Forelimb muscle (tissue), 1 donor: ENCODE measurements at regions not wholly inside any gene's neighbourhood (a gene's known extent, or its start where the extent isn't known, plus 50 kb on each side); places are given as distances from the start of the nearest gene placed in this dataset.
"Not testable (repeated sequence)": the region's sequence is repeated elsewhere in the genome, so short reads cannot be mapped to it uniquely, and the experiment has no call there.

ENCODE experiments used
- DNase-seq: peaks from one replicate; pipeline ENCODE4 v3.0.0-alpha.2; 2013; ENCODE audit warnings: low read depth

DNA sequence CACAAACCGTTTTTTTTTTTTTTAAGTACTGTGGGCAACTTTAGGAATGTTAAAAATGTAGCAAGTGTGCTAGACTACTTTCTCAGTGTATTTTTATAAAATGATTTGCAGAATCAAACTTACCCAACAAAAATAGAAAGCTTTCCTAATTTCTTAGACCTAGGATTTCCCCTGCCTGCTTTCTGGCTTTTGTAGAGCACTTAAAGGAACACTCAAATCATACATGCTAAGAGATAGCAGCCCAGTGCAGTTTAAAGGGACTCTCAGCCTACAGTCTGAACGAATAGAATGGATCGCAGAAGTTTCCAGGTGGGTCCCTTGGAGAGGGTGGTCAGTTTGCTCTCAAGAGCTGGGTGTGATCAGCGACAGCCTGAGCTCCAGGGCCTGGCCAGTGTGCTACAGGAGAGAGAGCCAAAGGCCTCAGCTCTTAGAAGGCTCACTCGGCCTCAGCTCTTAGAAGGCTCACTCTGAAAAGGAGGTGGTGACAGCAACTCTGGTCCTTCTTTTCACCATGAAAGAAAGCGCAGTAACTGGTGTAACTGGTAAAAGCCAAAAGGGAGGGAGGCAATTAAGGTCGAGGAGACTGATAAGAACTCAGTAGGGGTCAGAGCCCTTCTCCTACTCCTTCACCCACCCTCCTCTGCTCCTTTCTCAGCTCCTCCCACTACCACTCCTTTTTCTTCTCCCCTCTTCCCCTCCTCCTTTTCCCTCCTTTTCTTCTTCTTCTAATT, 142.4 kb downstream of the ZFP64 start:
- DNase-seq, result no peak

DNA sequence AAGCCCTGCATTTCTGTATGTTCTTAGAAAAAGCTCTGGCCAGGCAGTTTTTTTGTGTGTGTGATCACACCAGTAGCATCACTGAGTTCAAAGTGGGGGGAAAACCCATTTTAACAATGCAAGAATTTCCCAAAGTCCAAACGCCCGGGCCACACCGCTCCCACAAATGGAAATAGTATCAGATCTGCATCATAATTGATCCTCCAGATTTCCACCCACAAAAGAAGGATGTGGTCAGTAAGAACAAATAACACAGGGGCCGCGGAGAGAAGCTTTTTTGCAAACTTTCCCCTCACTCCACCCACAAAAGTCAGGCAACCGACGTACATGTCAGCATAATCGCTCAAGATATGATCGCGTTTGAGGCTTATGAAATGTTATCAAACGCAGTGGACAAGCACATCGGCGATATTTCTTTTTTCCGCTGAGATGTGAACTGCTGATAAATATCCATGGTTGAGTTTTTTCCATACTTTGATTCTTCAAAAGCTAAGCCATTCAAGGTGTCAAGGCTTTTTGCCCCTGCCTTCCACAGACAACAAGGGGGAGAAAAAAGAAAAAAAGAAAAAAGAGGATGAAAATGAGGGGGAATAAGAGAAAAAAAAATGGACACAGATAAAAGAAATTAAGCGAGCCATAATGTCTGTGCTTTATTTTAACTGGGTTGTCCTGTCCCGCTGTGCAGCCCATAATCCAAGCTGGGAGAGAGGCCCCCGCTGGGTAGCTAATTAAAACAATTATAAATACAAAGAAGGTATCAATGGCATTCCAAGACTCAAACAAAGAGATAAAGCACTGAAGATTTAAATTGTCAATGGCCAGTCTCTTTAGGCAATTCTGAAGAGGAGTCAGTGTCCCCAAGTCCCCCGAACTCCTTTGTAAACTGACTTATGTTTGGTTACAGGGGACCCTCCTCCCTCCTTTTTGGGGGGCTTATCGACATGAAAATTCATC, 143.5 kb downstream of the ZFP64 start:
- no peak for DNase-seq

DNA sequence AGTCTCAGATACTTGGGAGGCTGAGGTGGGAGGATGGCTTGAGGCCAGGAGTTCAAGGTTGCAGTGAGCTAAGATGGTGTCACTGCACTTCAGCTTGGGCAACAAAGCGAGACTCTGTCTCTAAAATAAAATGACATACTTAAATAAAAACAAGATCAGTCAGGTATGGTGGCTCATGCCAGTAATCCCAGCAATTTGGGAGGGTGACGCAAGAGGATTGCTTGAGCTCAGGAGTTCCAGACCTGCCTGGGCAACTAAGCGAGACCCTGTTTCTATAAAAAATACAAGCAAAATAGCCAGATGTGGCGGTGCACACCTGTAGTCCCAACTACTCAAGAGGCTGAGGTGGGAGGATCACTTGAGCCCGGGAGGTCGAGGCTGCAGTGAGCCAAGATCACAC, 149.6 kb downstream of the ZFP64 start:
- DNase-seq, result no peak

DNA sequence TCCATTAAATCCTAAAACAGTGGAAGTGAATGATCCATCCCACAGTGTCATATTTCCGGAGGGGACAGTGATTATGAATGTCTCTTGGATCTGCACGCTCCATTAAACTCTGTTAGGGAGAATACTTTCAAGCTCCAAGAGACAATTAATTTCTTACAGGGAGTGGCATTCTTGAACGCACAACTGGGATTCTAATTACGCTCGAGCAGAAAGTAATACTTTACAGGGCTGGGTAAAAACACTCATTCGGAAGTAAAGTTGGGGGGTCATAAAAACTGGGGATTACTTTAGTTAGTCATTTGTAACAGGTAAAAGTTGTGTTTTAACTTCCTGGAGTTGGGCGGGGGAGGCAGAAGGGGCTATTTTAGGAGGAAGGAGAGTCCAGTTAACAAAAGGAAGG, 151.8 kb downstream of the ZFP64 start:
- DNase-seq, result no peak

DNA sequence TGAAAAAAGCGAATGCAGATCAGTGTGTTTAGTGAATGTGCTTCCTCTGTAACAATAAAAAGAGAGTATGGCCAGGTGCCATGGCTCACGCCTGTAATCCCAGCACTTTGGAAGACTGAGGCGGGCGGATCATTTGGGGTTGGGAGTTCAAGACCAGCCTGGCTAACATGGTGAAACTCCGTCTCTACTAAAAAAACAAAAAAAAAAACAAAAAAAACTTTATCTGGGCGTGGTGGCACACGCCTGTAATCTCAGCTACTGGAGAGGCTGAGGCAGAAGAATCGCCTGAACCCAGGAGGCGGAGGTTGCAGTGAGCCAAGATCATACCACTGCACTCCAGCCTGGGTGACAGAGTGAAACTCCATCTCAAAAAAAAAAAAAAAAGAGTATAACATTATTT, 152.9 kb downstream of the ZFP64 start:
- not testable (repeated sequence) for DNase-seq

DNA sequence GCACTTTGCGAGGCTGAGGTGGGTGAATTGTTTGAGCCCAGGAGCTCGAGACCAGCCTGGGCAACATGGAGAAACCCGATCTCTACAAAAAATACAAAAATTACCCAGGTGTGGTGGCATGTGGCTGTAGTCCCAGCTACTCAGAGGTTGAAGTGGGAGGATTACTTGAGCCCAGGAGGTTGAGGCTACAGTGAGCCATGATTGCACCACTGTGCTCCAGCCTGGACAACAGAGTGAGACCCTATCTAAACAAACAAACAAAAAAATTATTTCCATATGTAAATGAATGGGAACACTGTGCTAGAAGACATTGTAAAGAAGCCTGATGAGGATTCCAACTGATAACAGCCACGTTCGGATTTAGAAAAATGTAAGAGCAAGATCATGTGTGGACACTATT, 154.2 kb downstream of the ZFP64 start:
- no peak for DNase-seq

DNA sequence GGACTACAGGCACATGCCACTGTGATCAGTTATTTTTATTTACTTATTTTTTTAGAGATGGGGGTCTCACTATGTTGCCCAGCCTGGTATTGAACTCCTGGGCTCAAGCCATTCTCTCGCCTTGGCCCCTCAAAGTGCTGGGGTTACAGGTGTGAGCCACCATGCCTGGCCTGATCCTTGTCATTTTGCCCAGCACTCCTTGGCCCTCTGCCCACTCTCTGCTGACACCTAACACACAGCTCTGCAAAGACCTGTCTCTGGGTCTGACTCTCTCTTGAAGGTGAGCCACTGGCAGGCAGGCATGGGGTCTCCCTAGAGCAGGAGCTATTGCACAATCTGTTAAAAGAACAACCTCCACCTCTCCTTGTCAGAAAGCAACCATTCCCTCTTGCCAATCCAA, 155.6 kb downstream of the ZFP64 start:
- no peak for DNase-seq

DNA sequence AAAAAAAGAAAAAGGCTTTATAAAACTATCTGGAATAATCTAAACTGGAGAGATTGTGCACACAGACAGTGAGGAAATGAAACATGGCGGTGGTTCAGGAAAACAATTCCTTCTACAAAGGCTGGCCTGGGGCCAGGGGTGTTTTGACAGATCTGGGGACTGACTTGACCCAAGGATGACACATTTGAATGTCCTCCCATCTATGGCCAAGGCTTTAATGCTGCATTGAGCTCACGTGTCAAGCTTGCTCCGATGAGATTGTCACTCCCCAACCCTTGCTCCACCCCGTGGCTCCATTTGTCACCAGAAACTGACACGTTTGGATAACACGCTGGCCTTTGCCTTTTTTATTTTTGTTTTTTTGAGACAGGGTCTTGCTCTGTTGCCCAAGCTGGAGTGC, 156.1 kb downstream of the ZFP64 start:
- DNase-seq, result no peak

DNA sequence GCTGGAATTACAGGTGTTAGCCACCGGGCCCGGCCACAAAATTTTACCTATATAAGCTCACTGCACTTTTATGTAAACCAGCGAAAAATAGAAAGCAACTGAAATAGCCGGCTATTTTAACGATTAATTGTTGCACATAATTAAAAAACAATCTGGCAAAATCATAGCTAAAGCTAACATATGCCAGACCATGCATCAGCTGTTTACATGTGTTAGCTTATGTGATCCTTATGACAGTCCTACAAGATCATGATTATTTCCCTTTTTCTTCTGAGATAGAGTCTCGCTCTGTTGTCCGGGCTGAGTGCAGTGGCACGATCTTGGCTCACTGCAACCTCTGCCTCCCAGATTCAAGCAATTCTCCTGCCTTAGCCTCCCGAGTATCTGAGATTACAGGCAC, 157.0 kb downstream of the ZFP64 start:
- no peak for DNase-seq

DNA sequence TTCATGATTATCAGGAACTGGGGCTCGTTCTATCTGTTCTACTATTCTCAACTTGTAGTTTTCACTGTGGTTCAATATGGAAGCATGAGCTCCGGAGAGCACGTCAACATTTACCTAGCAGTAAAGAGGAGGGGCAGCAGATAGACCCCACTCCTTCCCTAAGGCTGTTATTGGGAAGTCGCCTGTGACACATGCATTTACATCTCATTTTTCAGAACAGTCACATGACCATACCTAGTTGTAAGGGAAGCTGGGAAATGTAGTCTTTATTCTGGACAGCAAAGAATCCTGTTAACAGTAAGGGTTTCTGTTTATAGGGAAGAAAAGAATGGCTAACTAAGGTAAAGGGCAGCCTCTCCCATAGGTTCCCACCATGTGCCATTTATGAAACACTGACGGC, 158.3 kb downstream of the ZFP64 start:
- DNase-seq, result no peak

DNA sequence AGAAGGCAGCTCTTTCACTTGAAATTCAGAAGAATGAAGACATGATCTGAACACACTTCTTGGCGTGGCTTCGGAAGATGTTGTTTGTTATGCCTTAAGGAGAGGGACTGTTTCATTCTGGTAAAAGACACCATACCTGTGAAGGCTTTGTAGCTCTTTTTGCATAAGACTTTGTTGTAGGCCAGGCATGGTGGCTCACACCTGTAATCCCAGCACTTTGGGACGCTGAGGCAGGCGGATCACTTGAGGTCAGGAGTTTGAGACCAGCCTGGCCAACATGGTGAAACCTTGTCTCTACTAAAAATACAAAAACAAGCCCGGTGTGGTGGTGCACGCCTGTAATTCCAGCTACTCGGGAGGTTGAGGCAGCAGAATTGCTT, 159.3 kb downstream of the ZFP64 start:
- DNase-seq, result not testable (repeated sequence)

DNA sequence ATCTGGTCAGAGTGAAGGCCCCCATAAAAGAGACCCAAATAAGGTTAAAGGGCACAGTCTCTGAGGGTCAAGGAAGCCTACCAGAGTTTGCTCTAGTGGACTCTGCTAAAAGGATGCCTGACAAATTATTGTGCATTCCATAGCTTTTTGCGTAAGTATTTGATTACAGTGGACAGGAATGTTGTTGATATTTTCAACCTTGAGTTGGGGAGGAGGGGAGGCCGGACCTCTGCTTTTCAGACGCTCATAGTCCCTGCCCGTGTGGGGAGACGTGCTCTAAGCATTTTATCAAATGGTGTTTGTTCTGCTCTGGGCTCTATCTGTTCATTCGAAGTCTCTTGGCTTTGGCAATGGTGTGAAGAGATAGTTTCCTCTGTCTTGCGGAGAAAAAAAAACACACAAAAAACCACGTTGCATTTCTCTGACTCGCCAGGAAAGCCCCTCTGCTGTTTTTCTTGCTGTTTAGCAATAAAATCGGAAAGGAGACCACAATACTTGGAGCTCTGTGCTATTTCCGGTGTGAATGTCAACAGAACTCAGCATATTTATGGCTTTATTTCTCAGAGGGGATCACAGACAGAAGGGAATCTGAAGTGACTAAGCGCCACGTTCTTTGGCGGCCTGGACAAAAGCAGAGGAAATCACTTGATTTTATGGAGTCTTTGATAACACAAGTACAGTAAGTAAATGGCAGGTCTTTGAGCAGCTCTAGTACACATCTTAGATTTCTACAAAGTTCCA, 159.8 kb downstream of the ZFP64 start:
- DNase-seq, result no peak

DNA sequence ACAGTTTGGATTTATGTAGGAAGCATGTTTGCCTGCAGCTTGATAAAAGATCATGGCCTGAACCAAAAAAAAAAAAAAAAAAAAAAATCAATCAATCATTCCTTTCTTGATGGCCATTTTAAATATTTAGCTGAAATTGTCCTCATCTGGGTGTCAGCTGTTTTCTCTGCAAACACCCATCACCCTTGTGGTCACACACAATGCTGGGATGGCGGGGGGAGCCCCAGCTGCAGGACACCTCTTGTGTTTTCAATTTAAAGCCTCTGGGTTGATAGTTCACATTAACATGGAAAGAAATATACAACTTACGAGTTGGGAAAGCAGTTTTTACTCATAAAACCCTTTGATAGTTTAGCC, 160.4 kb downstream of the ZFP64 start:
- DNase-seq, result no peak

DNA sequence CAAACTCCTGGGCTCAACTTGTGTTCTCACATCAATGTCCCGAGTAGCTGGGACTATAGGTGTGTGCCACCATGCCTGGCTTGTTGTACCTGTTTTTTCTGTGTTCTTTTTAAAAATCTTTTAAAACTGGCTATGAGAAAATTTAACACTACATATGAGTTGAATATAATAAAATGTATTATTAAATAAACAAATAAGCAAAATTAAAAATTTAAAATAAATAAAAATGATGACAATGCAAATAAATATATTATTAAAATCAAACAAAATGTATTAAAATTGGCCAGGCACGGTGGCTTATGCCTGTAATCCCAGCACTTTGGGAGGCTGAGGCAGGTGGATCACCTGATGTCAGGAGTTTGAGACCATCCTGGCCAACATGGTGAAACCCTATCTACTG, 162.4 kb downstream of the ZFP64 start:
- not testable (repeated sequence) for DNase-seq

DNA sequence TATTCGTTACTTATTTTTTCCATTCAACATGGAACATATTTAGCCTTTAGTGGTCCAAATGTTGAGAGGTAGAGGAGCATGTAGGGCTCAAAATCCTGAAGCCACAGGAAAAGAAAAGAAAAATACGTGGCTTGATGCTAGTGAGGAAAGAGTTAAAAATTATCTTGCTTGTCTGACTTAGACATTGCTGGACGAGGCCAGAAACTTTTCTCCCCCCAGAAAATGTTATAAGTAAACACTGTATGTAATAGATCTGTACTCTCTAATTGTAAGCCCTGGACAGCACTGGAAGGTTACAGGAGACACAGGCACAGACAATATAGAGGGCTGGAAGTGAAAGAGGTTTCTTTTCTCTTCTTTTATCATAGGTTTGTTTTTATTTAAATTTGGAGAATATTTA, 165.6 kb downstream of the ZFP64 start:
- DNase-seq, result no peak

DNA sequence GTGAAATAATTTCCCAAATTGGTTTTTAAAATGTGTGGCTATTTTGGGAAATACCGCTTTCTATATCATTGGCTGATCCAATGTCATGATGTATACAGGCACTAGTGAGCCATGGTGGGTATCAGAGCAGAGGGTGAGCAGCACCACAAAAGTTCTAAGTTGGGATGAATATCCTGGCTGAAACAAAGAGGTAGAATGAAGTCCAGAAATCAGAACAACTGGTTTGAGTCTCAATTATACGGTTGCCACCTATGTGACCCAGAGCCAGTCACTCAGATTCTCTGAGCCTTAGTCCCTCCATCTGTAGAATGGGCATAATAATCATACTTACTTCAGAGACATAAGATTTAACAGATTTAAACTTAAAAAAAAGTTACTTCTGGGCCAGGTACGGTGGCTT, 172.3 kb downstream of the ZFP64 start:
- no peak for DNase-seq

DNA sequence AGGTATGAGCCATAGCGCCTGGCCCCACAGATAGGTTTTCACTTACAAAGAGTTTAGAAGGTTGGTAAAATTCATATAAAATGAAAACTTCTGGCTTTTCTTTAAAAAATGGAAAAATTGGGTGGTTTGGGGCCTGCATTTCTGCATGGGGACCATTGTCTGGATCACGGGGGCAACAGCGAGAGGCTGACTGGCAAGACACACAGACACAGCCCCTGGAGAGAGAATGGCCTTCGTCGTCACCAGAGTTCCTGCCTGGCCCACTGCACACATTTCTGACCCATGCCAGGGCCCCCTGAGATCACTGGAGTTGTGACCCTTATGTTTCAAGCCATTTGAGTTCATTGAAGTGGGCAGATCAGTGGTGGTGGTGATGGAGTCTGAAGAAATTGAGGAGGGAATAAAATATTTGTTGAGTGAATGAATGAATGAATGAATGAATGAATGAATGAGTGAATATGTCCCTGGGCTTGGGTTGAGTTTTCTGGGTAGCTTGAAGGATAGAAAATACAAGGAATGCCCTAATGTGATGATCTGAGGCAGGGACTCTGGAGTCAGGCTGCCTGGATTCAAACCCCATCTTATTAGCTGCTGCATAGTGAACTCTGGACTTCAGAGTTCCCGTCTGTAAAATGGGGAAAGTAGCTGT, 173.8 kb downstream of the ZFP64 start:
- no peak for DNase-seq

DNA sequence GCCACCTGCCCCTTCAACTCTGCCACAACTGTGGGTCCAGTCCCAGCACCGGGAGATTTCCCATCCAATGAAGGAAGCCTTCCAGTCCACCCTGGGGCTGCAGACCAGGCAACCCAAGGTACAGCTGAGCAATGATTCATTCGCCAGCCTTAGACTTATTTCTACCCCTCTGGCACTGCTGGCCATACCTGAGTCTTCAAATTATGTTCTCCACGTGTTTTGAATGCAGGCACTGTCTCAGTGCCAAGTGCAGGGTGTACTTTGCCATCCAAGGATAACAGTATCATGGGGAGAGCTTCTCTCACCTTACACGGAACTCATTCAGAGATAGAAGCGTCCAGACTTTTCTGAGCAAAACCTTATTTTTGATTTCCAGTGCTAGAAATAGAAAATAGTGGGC, 175.6 kb downstream of the ZFP64 start:
- no peak for DNase-seq

DNA sequence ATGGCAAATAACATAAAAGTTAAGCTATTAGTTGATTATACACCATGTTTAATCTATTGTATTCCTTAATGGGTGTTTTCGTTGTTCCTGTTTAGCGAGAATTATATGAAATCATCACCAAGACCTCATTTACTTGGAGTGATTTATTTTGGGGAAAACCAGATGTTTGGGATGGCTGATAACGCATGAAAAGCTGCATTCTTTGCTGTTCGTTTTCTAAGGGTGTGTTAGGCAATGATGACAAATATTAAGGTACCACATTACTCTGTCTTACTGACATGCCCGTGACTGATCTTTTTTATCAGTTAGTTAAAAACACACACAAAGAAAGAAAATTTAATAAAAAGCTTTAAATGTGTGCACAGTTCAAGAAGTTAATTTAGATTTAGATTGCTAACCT, 176.4 kb downstream of the ZFP64 start:
- no peak for DNase-seq

DNA sequence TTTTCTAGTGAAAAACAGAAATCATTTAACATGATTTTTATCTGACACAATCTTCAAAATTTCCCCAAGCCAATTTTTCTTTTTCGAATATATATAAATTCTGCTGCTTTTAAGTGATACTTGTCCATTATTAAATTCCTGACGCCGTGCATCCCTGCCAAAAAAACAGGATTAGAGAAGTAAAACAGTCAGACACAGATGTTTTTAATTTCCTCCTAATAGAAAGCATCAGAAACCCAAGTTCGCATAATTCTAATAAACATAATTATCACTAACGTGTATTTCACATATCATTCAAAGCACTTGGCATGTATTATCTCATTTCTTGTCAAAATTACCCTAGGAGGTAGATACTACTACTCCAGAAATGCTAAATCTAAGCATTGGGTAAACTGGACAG, 179.5 kb downstream of the ZFP64 start:
- no peak for DNase-seq

DNA sequence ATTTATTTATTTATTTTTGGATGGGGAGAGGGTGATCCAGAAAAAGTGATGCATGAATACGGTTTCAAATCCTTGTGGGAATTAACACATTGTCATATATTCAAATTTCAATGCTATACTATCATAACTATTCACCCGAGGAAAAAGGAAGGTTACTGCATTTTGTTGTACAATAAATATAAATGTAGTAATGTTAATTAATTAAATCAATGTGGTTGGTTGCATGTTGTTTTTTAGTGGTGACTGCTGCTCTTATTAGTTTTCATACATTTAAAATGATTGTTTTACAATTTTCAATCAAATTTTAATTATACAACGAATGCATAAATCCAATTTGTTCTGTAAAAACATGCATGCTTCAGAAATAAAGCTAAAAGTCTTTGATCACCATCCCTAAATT, 180.5 kb downstream of the ZFP64 start:
- DNase-seq, result no peak

DNA sequence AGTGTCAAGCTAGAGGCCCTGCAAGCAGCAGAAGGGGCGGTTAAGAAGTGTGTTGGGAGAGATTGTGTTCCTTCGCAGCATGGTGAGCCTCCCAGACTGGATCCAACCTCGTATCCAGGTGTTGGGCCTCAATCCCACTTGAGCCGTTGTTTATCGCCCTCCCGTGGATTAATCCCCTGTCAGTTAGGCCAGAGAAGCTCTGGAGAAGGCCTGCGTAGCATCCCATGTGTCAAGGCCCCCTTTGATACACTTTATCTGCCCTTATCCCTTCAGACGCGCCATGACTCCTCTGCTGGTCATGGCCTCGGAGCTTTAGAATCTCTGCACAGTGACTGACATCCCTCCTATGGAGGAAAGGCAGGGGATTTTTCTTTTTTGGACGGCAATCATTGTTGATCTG, 181.0 kb downstream of the ZFP64 start:
- no peak for DNase-seq
